ENCODE measurements at regions not wholly inside any gene's neighbourhood (a gene's known extent, or its start where the extent isn't known, plus 50 kb on each side); places are given as distances from the start of the nearest gene placed in this dataset.

DNA sequence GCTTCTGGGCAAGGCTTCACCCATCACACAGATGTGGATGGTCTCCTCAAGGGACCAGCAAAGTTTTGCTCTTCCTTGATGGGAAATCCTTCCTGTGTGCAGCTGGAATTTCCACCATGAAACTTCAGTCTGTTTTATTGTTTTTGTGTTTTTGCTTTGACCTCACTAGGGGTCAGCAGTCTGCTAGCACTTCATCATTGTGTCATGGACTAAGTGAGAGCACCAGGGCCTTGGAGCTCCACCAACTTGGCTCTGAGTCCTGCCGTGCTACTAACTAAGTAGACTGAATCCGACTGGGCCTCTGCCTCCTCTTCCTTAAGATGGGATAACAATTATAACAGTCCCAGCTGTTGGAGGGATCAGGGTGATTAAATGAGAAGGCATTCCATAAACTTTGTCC is 305.8 kb upstream of the NCAM1 start:
- no peak for TF ChIP-seq CTCF (IDR thresholded peaks at IDR 0.05)
- no peak for TF ChIP-seq POLR2A (IDR thresholded peaks at IDR 0.05)
